Suprapubic skin (tissue), 4 donors: ENCODE measurements at regions not wholly inside any gene's neighbourhood (a gene's known extent, or its start where the extent isn't known, plus 50 kb on each side); places are given as distances from the start of the nearest gene placed in this dataset.
"Not testable (repeated sequence)": the region's sequence is repeated elsewhere in the genome, so short reads cannot be mapped to it uniquely, and the experiment has no call there.

Source experiments
- DNase-seq, 2 donors: peaks; one replicate each; pipeline ENCODE4 v3.0.0-alpha.2; 2019; ENCODE audit warnings: low spot score in 2 of 2
- H3K27ac ChIP-seq: fragments of 200-600 bp; sonication (generic); one replicate; pipeline ENCODE4 v1.5.1; 2019
- H3K27me3 ChIP-seq: fragments of 200-600 bp; sonication (generic); one replicate; pipeline ENCODE4 v1.5.1; 2019
- H3K36me3 ChIP-seq: fragments of 200-600 bp; sonication (generic); one replicate; pipeline ENCODE4 v1.5.1; 2019
- H3K4me1 ChIP-seq: fragments of 200-600 bp; sonication (generic); one replicate; pipeline ENCODE4 v1.5.1; 2019
- H3K4me3 ChIP-seq: fragments of 200-600 bp; sonication (generic); one replicate; pipeline ENCODE4 v1.5.1; 2019; ENCODE audit warnings: mild to moderate bottlenecking
- H3K9me3 ChIP-seq: fragments of 200-600 bp; sonication (generic); one replicate; pipeline ENCODE4 v1.5.1; 2019
- EP300 ChIP-seq: sonication (generic); formaldehyde crosslinking; IDR thresholded peaks from one replicate; pipeline ENCODE4 v1.6.1; 2017; ENCODE audit warnings: antibody characterized with exemption
- POLR2A ChIP-seq, 2 donors: fragments of 450-650 bp; IDR thresholded peaks; one replicate each; pipeline ENCODE4 v1.6.1; 2017; ENCODE audit warnings: antibody characterized with exemption in 2 of 2, mild to moderate bottlenecking in 2 of 2, moderate library complexity in 2 of 2
- POLR2AphosphoS5 ChIP-seq, 3 donors: sonication (generic); formaldehyde crosslinking; IDR thresholded peaks; one replicate each; pipeline ENCODE4 v1.6.1; 2017; ENCODE audit warnings: antibody characterized with exemption in 3 of 3
- WGBS: methylation state at CpG from one replicate; pipeline ENCODE4 v1.1.5; 2018; 5-methylcytosine and 5-hydroxymethylcytosine counted together
- TF ChIP-seq, protein P1 (sequence below), 2 donors: fragments of 200-600 bp in 1 of 2; fragments of 450-650 bp in 1 of 2; sonication (generic) in 1 of 2; IDR thresholded peaks; one replicate each; pipeline ENCODE4 v1.5.1; 2016 to 2019; ENCODE audit warnings: antibody characterized with exemption in 2 of 2, mild to moderate bottlenecking in 1 of 2, moderate library complexity in 1 of 2

DNA sequence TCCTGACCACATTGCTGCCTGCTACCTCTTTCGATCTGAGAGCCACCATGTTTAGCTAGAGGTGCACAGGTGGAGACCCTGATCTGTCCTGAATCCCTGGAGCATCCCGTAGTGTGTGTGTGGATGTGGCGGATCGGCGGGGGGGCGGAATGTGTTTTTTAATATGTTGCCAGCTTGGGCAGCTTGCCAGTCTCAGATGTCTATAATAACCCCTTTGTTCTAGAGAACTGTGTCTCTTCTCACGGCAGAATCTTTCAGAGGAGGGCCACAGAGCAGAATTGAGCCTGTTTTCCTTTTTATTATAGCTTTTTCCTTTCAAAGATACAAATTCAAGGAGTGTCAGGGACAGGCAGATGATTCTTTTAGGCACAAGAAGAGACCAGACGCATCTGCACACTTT is 934.1 kb upstream of the KLHL29 start:
- 51% methylated on average over 8 of the region's 8 CpGs for WGBS
- Histone ChIP-seq H3K4me3 (no peak overlapping the region), H3K36me3 (no peaks in the 10 kb centered on the region), H3K27me3 (no peaks in the 10 kb centered on the region), H3K4me1 (no peaks in the 10 kb centered on the region), H3K27ac (no peak overlapping the region), H3K9me3 (peaks cover 5% of the 10 kb centered on the region)
- TF ChIP-seq POLR2A (IDR thresholded peaks at IDR 0.05) (no peak), POLR2AphosphoS5 (IDR thresholded peaks at IDR 0.05) (no peak), EP300 (no peak)
- TF ChIP-seq, protein P1, sequence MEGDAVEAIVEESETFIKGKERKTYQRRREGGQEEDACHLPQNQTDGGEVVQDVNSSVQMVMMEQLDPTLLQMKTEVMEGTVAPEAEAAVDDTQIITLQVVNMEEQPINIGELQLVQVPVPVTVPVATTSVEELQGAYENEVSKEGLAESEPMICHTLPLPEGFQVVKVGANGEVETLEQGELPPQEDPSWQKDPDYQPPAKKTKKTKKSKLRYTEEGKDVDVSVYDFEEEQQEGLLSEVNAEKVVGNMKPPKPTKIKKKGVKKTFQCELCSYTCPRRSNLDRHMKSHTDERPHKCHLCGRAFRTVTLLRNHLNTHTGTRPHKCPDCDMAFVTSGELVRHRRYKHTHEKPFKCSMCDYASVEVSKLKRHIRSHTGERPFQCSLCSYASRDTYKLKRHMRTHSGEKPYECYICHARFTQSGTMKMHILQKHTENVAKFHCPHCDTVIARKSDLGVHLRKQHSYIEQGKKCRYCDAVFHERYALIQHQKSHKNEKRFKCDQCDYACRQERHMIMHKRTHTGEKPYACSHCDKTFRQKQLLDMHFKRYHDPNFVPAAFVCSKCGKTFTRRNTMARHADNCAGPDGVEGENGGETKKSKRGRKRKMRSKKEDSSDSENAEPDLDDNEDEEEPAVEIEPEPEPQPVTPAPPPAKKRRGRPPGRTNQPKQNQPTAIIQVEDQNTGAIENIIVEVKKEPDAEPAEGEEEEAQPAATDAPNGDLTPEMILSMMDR (IDR thresholded peaks at IDR 0.05), result no peak
- no peak for DNase-seq

DNA sequence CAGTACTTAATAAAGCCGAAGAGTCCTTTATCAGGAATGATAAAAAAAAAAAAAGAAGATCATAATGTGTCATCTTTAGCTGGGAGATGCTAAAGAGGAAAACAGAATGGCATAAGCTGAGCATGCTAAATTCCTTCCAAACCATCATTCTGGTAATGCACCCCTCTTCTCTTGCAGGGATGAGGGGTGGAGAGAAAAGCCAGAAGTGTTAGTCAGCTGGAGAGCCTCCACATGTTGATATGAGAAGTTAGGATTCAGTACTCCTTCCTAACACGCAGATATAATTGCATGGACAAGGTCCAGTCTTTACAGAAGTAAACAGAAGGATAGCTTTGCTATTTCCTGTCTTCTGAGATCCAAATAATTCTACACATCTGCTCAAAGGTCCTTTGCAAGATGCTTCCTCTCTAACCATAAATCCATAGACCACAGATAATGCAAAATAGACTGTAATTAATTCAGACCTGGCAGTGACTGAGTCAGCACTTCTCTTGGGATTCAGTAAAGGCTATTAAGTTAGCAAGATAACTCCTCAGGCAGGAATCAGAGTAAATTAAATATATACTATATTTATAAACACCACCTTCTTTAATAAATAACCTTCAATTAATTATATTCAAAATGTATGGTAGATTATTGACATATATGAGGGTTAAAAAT is 930.0 kb upstream of the KLHL29 start:
- no peaks in the 10 kb centered on the region for H3K36me3 ChIP-seq
- no peak for DNase-seq
- no peak for TF ChIP-seq POLR2AphosphoS5 (IDR thresholded peaks at IDR 0.05)
- no peak for TF ChIP-seq EP300
- no peak for TF ChIP-seq POLR2A (IDR thresholded peaks at IDR 0.05)
- TF ChIP-seq, protein P1 (IDR thresholded peaks at IDR 0.05), result no peak
- no peak overlapping the region for H3K27ac ChIP-seq
- no peaks in the 10 kb centered on the region for H3K4me1 ChIP-seq
- WGBS, result 77% methylated on average over 2 of the region's 2 CpGs
- no peaks in the 10 kb centered on the region for H3K27me3 ChIP-seq
- H3K4me3 ChIP-seq, result no peak overlapping the region
- no peaks in the 10 kb centered on the region for H3K9me3 ChIP-seq

DNA sequence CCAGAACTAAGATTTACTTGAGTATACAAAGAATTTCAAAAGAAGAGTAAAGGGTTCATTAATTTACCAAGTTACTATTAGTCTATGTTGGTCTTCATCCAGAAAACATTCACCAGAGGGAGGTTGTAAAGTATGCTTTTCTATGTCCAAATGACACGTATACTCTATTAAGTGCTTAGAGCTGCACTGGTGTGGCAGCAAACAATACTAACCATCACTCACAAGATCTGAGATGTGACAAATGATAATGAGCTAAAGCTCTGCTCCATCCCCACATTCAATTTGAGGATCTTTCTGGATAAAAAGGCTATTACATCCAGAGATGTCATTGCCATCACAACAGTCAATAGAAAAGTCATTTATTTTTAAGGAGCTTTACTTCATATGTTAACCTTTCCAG is 926.5 kb upstream of the KLHL29 start:
- Histone ChIP-seq H3K4me1 (no peaks in the 10 kb centered on the region), H3K27ac (no peak overlapping the region), H3K9me3 (no peaks in the 10 kb centered on the region), H3K27me3 (peaks cover 3% of the 10 kb centered on the region), H3K36me3 (no peaks in the 10 kb centered on the region), H3K4me3 (no peak overlapping the region)
- 74% methylated on average over 1 of the region's 1 CpG for WGBS
- DNase-seq, result no peak
- TF ChIP-seq EP300 (no peak), POLR2A (IDR thresholded peaks at IDR 0.05) (no peak), POLR2AphosphoS5 (IDR thresholded peaks at IDR 0.05) (no peak)
- TF ChIP-seq, protein P1 (IDR thresholded peaks at IDR 0.05), result no peak

DNA sequence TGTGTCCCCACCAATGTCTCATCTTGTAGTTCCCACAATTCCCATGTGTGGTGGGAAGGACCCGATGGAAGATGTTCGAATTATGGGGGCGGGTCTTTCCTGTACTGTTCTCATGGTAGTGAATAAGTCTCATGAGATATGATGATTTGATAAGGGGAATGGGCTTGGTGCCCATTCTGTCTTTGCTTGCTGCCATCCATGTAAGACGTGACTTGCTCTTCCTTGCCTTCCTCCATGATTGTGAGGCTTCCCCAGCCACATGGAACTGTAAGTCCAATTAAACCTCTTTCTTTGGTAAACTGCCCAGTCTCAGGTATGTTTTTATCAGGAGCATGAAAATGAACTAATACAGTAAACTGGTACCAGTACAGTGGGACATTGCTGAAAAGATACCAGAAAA is 909.9 kb upstream of the KLHL29 start:
- not testable (repeated sequence) for H3K4me1 ChIP-seq, H3K36me3 ChIP-seq, H3K27ac ChIP-seq, H3K27me3 ChIP-seq, H3K4me3 ChIP-seq, DNase-seq, H3K9me3 ChIP-seq
- WGBS, result 91% methylated on average over 4 of the region's 4 CpGs

DNA sequence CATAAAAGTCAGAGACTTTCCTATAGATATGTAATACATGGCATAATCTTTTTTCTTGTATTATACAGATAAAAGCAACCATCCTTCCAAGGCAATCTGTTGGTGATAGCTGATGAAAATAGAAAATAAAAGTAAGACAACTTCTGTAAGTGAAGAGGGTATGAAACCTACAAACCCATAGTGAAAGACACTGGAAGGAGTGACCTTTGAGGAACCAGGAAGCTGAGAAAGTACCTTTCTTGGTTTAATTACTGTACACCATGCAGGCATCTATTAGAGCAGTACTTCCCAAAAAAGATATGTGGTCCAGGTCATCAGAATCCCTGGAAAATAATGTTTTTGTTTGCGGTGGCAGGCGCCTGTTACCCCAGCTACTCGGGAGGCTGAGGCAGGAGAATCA is 906.6 kb upstream of the KLHL29 start:
- H3K27ac ChIP-seq, result no peak overlapping the region
- WGBS, result 96% methylated on average over 3 of the region's 3 CpGs
- no peaks in the 10 kb centered on the region for H3K9me3 ChIP-seq
- H3K4me3 ChIP-seq, result no peak overlapping the region
- H3K27me3 ChIP-seq, result peaks cover 7% of the 10 kb centered on the region
- H3K36me3 ChIP-seq, result no peaks in the 10 kb centered on the region
- DNase-seq, result no peak
- H3K4me1 ChIP-seq, result peaks cover 8% of the 10 kb centered on the region
- no peak for TF ChIP-seq POLR2AphosphoS5 (IDR thresholded peaks at IDR 0.05)
- TF ChIP-seq, protein P1 (IDR thresholded peaks at IDR 0.05), result no peak
- no peak for TF ChIP-seq POLR2A (IDR thresholded peaks at IDR 0.05)
- TF ChIP-seq EP300, result no peak
